GM12878 (cell line): ENCODE measurements at regions not wholly inside any gene's neighbourhood (a gene's known extent, or its start where the extent isn't known, plus 50 kb on each side); places are given as distances from the start of the nearest gene placed in this dataset.

Experiments used
- BRCA1 ChIP-seq: IDR thresholded peaks from 2 replicates; pipeline ENCODE4 v1.6.1; 2011; ENCODE audit warnings: low read depth, low read length, improper control_type of control experiment
- CREB1 ChIP-seq: IDR thresholded peaks from 2 replicates; pipeline ENCODE4 v1.6.1; 2012; ENCODE audit warnings: low read depth, mild to moderate bottlenecking, inconsistent platforms
- EED ChIP-seq: sonication (generic); IDR thresholded peaks from 2 replicates; pipeline ENCODE4 v1.6.1; 2016; ENCODE audit warnings: antibody characterized with exemption, low read depth
- KAT2A ChIP-seq: conservative IDR thresholded peaks from 2 replicates; pipeline ENCODE4 v1.6.1; 2011; ENCODE audit warnings: low read depth, low read length; ENCODE audit not compliant: control insufficient read depth
- MAX ChIP-seq: IDR thresholded peaks from 2 replicates; pipeline ENCODE4 v1.6.1; 2012; ENCODE audit warnings: low read depth, low read length, improper control_type of control experiment
- NR2F1 ChIP-seq: fragments of 450-650 bp; conservative IDR thresholded peaks from 2 replicates; pipeline ENCODE4 v1.6.1; 2017; ENCODE audit warnings: mild to moderate bottlenecking
- POLR2A ChIP-seq: IDR thresholded peaks from 2 replicates; pipeline ENCODE4 v1.6.1; 2011; ENCODE audit warnings: low read depth, mild to moderate bottlenecking, low read length
- STAT3 ChIP-seq: IDR thresholded peaks from 2 replicates; pipeline ENCODE4 v1.6.1; 2011; ENCODE audit warnings: low read depth, low read length, improper control_type of control experiment
- SUZ12 ChIP-seq: fragments of 200-600 bp; sonication (generic); IDR thresholded peaks from one replicate; pipeline ENCODE4 v1.6.1; 2018; ENCODE audit warnings: antibody characterized with exemption, mild to moderate bottlenecking; ENCODE audit not compliant: unreplicated experiment
- WRNIP1 ChIP-seq: IDR thresholded peaks from 2 replicates; pipeline ENCODE4 v1.6.1; 2011; ENCODE audit warnings: low read depth, low read length, improper control_type of control experiment, borderline replicate concordance
- YY1 ChIP-seq: IDR thresholded peaks from 2 replicates; pipeline ENCODE4 v1.6.1; 2011; ENCODE audit warnings: low read depth, mild to moderate bottlenecking, low read length
- ZNF384 ChIP-seq: IDR thresholded peaks from 2 replicates; pipeline ENCODE4 v1.6.1; 2012; ENCODE audit warnings: low read depth, mild to moderate bottlenecking, low read length, improper control_type of control experiment, borderline replicate concordance
- TF ChIP-seq, protein P1 (sequence below): IDR thresholded peaks from 2 replicates; pipeline ENCODE4 v1.6.1; 2012; ENCODE audit warnings: low read depth, low read length, improper control_type of control experiment
- TF ChIP-seq, protein P2 (sequence below), 3 experiments: IDR thresholded peaks in 2 of 3; conservative IDR thresholded peaks in 1 of 3; 2 replicates each; pipeline ENCODE4 v1.5.1; 2011; ENCODE audit warnings: low read depth in 3 of 3, low read length in 3 of 3, mild to moderate bottlenecking in 3 of 3, control low read depth in 2 of 3, moderate library complexity in 2 of 3, inconsistent platforms in 1 of 3, mixed read lengths in 1 of 3; ENCODE audit not compliant: control insufficient read depth in 2 of 3, insufficient read depth in 1 of 3; ENCODE audit errors: extremely low read depth in 1 of 3

GRCh38 chrX:38500141-38500540, 61.2 kb upstream of the TSPAN7 start:
- no peak for TF ChIP-seq POLR2A
- no peak for TF ChIP-seq SUZ12
- TF ChIP-seq WRNIP1, result no peak
- TF ChIP-seq, protein P1, sequence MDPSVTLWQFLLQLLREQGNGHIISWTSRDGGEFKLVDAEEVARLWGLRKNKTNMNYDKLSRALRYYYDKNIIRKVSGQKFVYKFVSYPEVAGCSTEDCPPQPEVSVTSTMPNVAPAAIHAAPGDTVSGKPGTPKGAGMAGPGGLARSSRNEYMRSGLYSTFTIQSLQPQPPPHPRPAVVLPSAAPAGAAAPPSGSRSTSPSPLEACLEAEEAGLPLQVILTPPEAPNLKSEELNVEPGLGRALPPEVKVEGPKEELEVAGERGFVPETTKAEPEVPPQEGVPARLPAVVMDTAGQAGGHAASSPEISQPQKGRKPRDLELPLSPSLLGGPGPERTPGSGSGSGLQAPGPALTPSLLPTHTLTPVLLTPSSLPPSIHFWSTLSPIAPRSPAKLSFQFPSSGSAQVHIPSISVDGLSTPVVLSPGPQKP, result no peak
- TF ChIP-seq MAX, result no peak
- TF ChIP-seq, protein P2, sequence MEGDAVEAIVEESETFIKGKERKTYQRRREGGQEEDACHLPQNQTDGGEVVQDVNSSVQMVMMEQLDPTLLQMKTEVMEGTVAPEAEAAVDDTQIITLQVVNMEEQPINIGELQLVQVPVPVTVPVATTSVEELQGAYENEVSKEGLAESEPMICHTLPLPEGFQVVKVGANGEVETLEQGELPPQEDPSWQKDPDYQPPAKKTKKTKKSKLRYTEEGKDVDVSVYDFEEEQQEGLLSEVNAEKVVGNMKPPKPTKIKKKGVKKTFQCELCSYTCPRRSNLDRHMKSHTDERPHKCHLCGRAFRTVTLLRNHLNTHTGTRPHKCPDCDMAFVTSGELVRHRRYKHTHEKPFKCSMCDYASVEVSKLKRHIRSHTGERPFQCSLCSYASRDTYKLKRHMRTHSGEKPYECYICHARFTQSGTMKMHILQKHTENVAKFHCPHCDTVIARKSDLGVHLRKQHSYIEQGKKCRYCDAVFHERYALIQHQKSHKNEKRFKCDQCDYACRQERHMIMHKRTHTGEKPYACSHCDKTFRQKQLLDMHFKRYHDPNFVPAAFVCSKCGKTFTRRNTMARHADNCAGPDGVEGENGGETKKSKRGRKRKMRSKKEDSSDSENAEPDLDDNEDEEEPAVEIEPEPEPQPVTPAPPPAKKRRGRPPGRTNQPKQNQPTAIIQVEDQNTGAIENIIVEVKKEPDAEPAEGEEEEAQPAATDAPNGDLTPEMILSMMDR (IDR thresholded peaks at IDR 0.05 in 2 of 3, conservative IDR thresholded peaks at IDR 0.05 in 1 of 3; ENCODE audit: control insufficient read depth in 2 of 3, extremely low read depth in 1 of 3, insufficient read depth in 1 of 3, low read depth in 3 of 3, low read length in 3 of 3), result no peak
- TF ChIP-seq YY1, result no peak
- no peak for TF ChIP-seq CREB1
- TF ChIP-seq ZNF384, result no peak
- no peak for TF ChIP-seq KAT2A
- no peak for TF ChIP-seq EED
- no peak for TF ChIP-seq BRCA1
- TF ChIP-seq STAT3, result no peak
- TF ChIP-seq NR2F1, result no peak
